OCI-LY1 (cell line): ENCODE measurements at regions not wholly inside any gene's neighbourhood (a gene's known extent, or its start where the extent isn't known, plus 50 kb on each side); places are given as distances from the start of the nearest gene placed in this dataset.

Source experiments
- H2AFZ ChIP-seq: fragments of 200-600 bp; sonication (generic), shearing (Covaris generic); 2 replicates; pipeline ENCODE4 v1.6.0; 2014; ENCODE audit warnings: antibody characterized with exemption, mild to moderate bottlenecking, low read length
- H3F3A ChIP-seq: fragments of 200-600 bp; sonication (generic), shearing (Covaris generic); 2 replicates; pipeline ENCODE4 v1.6.0; 2014; ENCODE audit warnings: mild to moderate bottlenecking, antibody characterized with exemption, low read length, moderate library complexity; ENCODE audit not compliant: insufficient read depth
- H3K27ac ChIP-seq: fragments of 200-600 bp; sonication (generic); 2 replicates; pipeline ENCODE4 v1.5.1; 2014; ENCODE audit warnings: low read length, mixed run types, mild to moderate bottlenecking, low read depth; ENCODE audit not compliant: poor library complexity, severe bottlenecking
- H3K27me3 ChIP-seq: fragments of 200-600 bp; sonication (generic); 2 replicates; pipeline ENCODE4 v1.6.0; 2014; ENCODE audit warnings: antibody characterized with exemption, mild to moderate bottlenecking, low read length, moderate library complexity; ENCODE audit not compliant: insufficient read depth
- H3K36me3 ChIP-seq: fragments of 200-600 bp; sonication (generic); 2 replicates; pipeline ENCODE4 v1.6.1; 2014; ENCODE audit warnings: mild to moderate bottlenecking, antibody characterized with exemption, low read length, moderate library complexity, mixed read lengths; ENCODE audit not compliant: insufficient read depth
- H3K4me1 ChIP-seq: fragments of 200-600 bp; sonication (generic); 2 replicates; pipeline ENCODE4 v1.5.1; 2014; ENCODE audit warnings: mild to moderate bottlenecking, low read length, moderate library complexity; ENCODE audit not compliant: insufficient read depth, severe bottlenecking
- H3K4me2 ChIP-seq: fragments of 200-600 bp; sonication (generic), shearing (Covaris generic); 2 replicates; pipeline ENCODE4 v1.6.1; 2014; ENCODE audit warnings: low read length
- H3K4me3 ChIP-seq: fragments of 200-600 bp; sonication (generic); 2 replicates; pipeline ENCODE4 v1.5.1; 2014; ENCODE audit warnings: low read length, low read depth, mild to moderate bottlenecking, mixed read lengths; ENCODE audit not compliant: poor library complexity, severe bottlenecking
- H3K79me2 ChIP-seq: fragments of 200-600 bp; shearing (Covaris generic); 2 replicates; pipeline ENCODE4 v1.6.1; 2016; ENCODE audit warnings: mixed run types, low read length, mixed read lengths; ENCODE audit not compliant: insufficient read depth
- H3K9ac ChIP-seq: fragments of 200-600 bp; sonication (generic), shearing (Covaris generic); 2 replicates; pipeline ENCODE4 v1.6.1; 2014; ENCODE audit warnings: mild to moderate bottlenecking, low read length, mixed read lengths
- H3K9me2 ChIP-seq: fragments of 200-600 bp; sonication (generic), shearing (Covaris generic); 2 replicates; pipeline ENCODE4 v1.6.1; 2014; ENCODE audit warnings: low read depth, mild to moderate bottlenecking, low read length, mixed read lengths
- H3K9me3 ChIP-seq: fragments of 200-600 bp; shearing (Covaris generic); 2 replicates; pipeline ENCODE4 v1.6.1; 2014; ENCODE audit warnings: low read length, mixed read lengths
- H4K20me1 ChIP-seq: fragments of 200-600 bp; sonication (generic), shearing (Covaris generic); 2 replicates; pipeline ENCODE4 v1.6.0; 2016; ENCODE audit warnings: mild to moderate bottlenecking, low read length; ENCODE audit not compliant: insufficient read depth
- CTCF ChIP-seq: fragments of 200-600 bp; sonication (generic), shearing (Covaris generic); IDR thresholded peaks from 2 replicates; pipeline ENCODE4 v1.5.1; 2017; ENCODE audit warnings: mild to moderate bottlenecking, antibody characterized with exemption, low read length, moderate library complexity, mixed read lengths
- EZH2 ChIP-seq: fragments of 200-600 bp; sonication (generic), shearing (Covaris generic); IDR thresholded peaks from 2 replicates; pipeline ENCODE4 v1.8.0; 2017; ENCODE audit warnings: borderline replicate concordance, mixed run types, mild to moderate bottlenecking, antibody characterized with exemption, low read length, moderate library complexity, mixed read lengths

DNA sequence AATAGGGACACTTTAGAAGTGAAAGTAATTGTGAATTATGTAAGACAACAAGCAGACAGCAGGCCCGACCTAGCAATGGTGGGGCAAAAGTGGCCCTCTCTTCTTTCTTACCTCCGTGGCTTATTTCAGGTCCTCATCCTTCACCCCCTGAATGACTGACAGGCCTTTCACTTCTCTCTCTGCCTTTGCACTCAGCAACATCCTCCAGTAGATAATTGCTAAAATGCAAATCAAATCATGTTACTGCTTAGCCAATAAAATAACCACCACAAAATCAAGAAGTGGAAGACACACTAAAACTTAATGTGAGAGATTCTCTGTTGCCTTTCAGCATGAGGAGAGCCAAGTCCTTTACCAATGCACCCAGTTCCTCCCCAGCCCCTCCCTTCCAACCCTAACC is 274.6 kb upstream of the ZNF32 start:
- H3K9me3 ChIP-seq: no peaks in the 10 kb centered on the region
- H3K4me1 ChIP-seq: no peaks in the 10 kb centered on the region
- no peak overlapping the region for H3K9ac ChIP-seq
- H3K36me3 ChIP-seq: no peaks in the 10 kb centered on the region
- H3K27ac ChIP-seq: no peak overlapping the region
- TF ChIP-seq EZH2 (no peak), CTCF (no peak)
- H4K20me1 ChIP-seq: no peaks in the 10 kb centered on the region
- H3K9me2 ChIP-seq: no peaks in the 10 kb centered on the region
- H2AFZ ChIP-seq: no peak overlapping the region
- H3K4me2 ChIP-seq: no peak overlapping the region
- H3K79me2 ChIP-seq: no peaks in the 10 kb centered on the region
- no peak overlapping the region for H3K4me3 ChIP-seq
- no peaks in the 10 kb centered on the region for H3F3A ChIP-seq
- no peaks in the 10 kb centered on the region for H3K27me3 ChIP-seq

DNA sequence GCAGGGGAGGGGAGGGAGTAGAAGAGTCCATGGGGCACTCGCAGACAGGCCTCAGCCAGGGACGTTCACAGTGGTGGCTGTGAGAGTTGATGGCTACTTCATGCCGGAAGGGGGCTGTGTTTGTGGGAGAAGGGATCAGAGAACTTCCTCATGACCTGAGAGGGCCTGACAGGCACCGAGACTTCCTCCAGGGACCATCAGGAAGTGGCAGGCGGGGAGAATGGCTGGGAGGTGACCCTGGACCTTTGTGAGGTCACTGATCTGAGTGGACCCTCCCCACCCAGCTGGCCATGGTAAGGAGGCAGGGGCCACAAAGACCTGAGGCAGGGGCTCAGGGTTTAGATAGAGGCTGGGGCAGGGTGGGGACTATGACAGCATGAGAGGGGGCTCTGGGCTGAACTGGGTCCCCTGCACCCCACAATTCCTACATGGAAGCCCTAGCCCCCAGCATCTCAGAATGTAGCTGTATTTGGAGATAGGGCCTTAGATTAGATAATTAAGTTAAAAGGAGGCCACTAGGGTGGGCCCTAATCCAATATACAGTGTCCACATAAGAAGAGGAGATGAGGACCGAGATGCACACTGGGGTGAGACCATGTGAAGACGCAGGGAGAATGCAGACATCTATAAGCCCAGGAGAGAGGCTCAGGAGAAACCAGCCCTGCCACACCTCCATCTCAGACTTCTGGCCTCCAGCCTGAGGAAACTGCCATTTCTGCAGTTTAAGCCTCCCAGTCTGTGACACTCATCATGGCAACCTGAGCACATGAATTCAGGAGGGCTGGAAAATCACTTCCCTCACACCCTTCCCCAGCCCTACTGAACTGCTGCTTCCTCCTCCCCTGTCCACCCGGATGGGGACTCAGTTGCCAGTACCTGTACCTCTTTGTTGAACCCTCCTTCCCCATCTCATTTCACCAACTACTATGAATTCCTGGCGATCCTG is 273.9 kb upstream of the ZNF32 start:
- Histone ChIP-seq H3K4me1 (no peaks in the 10 kb centered on the region), H3K4me2 (no peak overlapping the region), H2AFZ (no peak overlapping the region), H3F3A (no peaks in the 10 kb centered on the region), H3K27ac (no peak overlapping the region), H3K9me3 (no peaks in the 10 kb centered on the region), H3K36me3 (no peaks in the 10 kb centered on the region), H4K20me1 (no peaks in the 10 kb centered on the region), H3K9ac (no peak overlapping the region), H3K4me3 (no peak overlapping the region), H3K79me2 (no peaks in the 10 kb centered on the region), H3K27me3 (no peaks in the 10 kb centered on the region), H3K9me2 (no peaks in the 10 kb centered on the region)
- TF ChIP-seq CTCF: no peak
- no peak for TF ChIP-seq EZH2

- Histone ChIP-seq H3K4me3 (no peak overlapping the region), H3K4me2 (no peak overlapping the region), H3K9me2 (no peaks in the 10 kb centered on the region), H3K36me3 (no peaks in the 10 kb centered on the region), H3K79me2 (no peaks in the 10 kb centered on the region), H3K9ac (no peak overlapping the region), H3F3A (no peaks in the 10 kb centered on the region), H2AFZ (no peak overlapping the region), H3K27me3 (no peaks in the 10 kb centered on the region), H3K27ac (no peak overlapping the region), H3K9me3 (no peaks in the 10 kb centered on the region), H4K20me1 (no peaks in the 10 kb centered on the region), H3K4me1 (no peaks in the 10 kb centered on the region)
- TF ChIP-seq CTCF: no peak
- TF ChIP-seq EZH2: no peak
These were observed 273.2 kb upstream of the ZNF32 start for GRCh38 chr10:43921881-43922280.
